Left lung (tissue), 4 donors: ENCODE measurements at regions not wholly inside any gene's neighbourhood (a gene's known extent, or its start where the extent isn't known, plus 50 kb on each side); places are given as distances from the start of the nearest gene placed in this dataset.
A peak's percentile ranks its signal among the peaks of the same experiment; 100 is the strongest.

Experiments
- ATAC-seq: fragments of 200-7000 bp; cut with Tn5 transposase; one replicate; pipeline ENCODE4 v1.9.1; 2020; ENCODE audit warnings: moderate library complexity
- DNase-seq, 4 donors: peaks; one replicate each; pipeline ENCODE4 v3.0.0-alpha.2; 2013 to 2020
- H3K27ac ChIP-seq, 2 donors: fragments of 200-600 bp; sonication (generic) in 1 of 2; one replicate each; pipeline versions ENCODE4 v1.5.0 to v1.8.0; 2020 to 2021
- H3K27me3 ChIP-seq, 2 donors: fragments of 200-600 bp; sonication (generic) in 1 of 2; one replicate each; pipeline versions ENCODE4 v1.5.0 to v1.8.0; 2020 to 2021
- H3K36me3 ChIP-seq, 2 donors: fragments of 200-600 bp; sonication (generic) in 1 of 2; one replicate each; pipeline versions ENCODE4 v1.5.0 to v1.8.0; 2020 to 2021
- H3K4me1 ChIP-seq, 2 donors: fragments of 200-600 bp; one replicate each; pipeline ENCODE4 v1.8.0; 2021
- H3K4me3 ChIP-seq, 2 donors: fragments of 200-600 bp; sonication (generic) in 1 of 2; one replicate each; pipeline versions ENCODE4 v1.5.0 to v1.8.0; 2020 to 2021; ENCODE audit warnings: mild to moderate bottlenecking in 1 of 2
- H3K9me3 ChIP-seq, 2 donors: fragments of 200-600 bp; sonication (generic) in 1 of 2; one replicate each; pipeline versions ENCODE4 v1.5.0 to v1.8.0; 2020 to 2021
- intact Hi-C, 2 donors: fragments of 100-400 bp; cut with DNase I; formaldehyde crosslinking; loops; one replicate each; pipeline versions ENCODE4 v1.11.2 to v1.14.2; 2022
- TF ChIP-seq, protein P1 (sequence below), 2 donors: fragments of 200-600 bp; sonication (generic) in 1 of 2; IDR thresholded peaks; one replicate each; pipeline versions ENCODE4 v1.5.0 to v1.8.0; 2021; ENCODE audit warnings: antibody characterized with exemption in 2 of 2
- donor health status: DM: no; HTN: yes; CAD: no.
- donor health status: DM: no; HTN: no; CAD: no.

DNA sequence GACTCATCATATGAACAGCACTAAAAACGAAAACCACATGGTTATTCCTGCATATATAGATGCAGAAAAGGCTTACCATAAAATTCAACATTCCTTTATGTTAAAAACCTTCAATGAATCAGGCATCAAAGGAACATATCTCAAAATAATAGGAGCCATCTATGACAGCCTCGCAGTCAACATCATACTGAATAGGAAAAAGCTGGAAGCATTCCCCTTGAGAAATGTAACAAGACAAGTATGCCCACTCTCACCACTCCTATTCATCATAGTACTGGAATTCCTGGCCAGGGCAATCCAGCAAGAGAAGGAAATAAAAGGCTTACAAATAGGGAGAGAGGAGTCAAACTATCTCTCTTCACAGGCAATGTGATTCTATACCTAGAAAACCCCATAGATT is 179.6 kb upstream of the HTR2A start:
- intact Hi-C loops: no loop called here
- Histone ChIP-seq H3K4me3 (no peak overlapping the region), H3K27ac (no peak overlapping the region), H3K9me3 (peaks cover 0 to 24% of the 10 kb centered on the region in 2 donors), H3K4me1 (no peaks in the 10 kb centered on the region), H3K36me3 (no peaks in the 10 kb centered on the region), H3K27me3 (no peaks in the 10 kb centered on the region)
- DNase-seq: no peak
- TF ChIP-seq, protein P1, sequence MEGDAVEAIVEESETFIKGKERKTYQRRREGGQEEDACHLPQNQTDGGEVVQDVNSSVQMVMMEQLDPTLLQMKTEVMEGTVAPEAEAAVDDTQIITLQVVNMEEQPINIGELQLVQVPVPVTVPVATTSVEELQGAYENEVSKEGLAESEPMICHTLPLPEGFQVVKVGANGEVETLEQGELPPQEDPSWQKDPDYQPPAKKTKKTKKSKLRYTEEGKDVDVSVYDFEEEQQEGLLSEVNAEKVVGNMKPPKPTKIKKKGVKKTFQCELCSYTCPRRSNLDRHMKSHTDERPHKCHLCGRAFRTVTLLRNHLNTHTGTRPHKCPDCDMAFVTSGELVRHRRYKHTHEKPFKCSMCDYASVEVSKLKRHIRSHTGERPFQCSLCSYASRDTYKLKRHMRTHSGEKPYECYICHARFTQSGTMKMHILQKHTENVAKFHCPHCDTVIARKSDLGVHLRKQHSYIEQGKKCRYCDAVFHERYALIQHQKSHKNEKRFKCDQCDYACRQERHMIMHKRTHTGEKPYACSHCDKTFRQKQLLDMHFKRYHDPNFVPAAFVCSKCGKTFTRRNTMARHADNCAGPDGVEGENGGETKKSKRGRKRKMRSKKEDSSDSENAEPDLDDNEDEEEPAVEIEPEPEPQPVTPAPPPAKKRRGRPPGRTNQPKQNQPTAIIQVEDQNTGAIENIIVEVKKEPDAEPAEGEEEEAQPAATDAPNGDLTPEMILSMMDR (IDR thresholded peaks at IDR 0.05): no peak
- no peak for ATAC-seq

DNA sequence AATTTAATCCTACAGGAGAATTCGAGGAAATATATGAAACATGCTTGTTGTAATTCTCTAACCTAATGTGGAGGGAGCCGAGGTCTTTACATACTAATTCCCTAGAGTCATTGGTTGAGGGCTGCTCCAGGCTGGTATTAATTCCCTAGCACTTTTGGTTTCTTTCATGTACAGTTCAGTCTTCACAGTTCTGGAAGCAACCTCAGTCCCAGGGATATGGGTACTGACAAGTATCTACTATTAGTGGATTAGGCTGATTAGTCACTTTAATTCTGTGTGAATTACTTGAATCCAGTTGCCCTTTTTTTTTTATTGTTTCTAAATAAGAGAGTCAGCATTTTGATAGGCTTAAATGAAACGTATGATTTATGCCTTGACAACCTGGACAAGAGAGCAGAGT is 172.3 kb upstream of the HTR2A start:
- Histone ChIP-seq H3K36me3 (no peaks in the 10 kb centered on the region), H3K4me3 (no peak overlapping the region), H3K9me3 (peaks cover 0 to 11% of the 10 kb centered on the region in 2 donors), H3K4me1 (no peaks in the 10 kb centered on the region), H3K27ac (no peak overlapping the region), H3K27me3 (no peaks in the 10 kb centered on the region)
- TF ChIP-seq, protein P1 (IDR thresholded peaks at IDR 0.05): no peak
- ATAC-seq (no peak), DNase-seq (no peak)
- intact Hi-C loops: no loop called here

DNA sequence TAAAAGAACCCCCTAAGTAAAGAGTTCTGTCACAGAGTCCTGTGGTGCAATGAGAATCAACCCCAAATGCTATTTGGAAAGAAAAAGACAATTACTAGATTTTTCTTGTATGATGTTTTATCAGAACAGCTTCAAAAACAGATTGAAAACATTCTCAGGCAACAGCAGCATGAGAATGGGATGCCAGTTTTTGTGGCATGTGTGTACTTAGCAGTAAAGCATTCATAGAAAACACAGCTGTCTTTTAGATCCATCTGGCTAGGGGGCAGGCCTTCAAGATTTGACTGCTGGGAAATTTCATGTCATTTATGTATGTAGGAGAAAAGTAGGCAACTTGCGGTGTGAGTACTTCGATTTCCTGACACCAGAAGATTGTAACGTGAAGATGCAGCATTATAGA is 170.5 kb upstream of the HTR2A start:
- intact Hi-C loops: no loop called here
- Histone ChIP-seq H3K27me3 (no peaks in the 10 kb centered on the region), H3K27ac (no peak overlapping the region), H3K4me1 (no peaks in the 10 kb centered on the region), H3K9me3 (peaks cover 0 to 14% of the 10 kb centered on the region in 2 donors), H3K36me3 (no peaks in the 10 kb centered on the region), H3K4me3 (no peak overlapping the region)
- ATAC-seq (no peak), DNase-seq (no peak)
- TF ChIP-seq, protein P1 (IDR thresholded peaks at IDR 0.05): no peak

DNA sequence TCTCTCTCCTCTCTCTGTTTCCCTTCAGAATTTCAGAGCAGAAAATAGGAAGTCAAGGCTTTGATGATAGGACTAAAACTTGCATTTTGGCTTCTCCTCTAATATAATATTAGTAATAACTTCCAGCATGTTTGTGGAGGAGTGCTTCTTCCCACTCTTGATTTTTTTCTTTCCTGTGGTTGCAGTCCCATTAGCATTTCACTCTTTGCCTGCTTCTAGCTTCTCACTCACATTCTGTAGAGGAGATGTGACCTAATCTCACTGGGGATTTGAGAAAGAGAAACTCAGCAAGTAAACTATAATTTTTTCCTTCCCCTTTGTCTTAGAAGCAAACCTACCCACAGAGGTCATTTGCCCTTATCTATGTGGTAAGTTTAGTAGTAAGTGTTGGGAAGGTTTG is 169.4 kb upstream of the HTR2A start:
- Histone ChIP-seq H3K27ac (no peak overlapping the region), H3K36me3 (no peaks in the 10 kb centered on the region), H3K9me3 (peaks cover 0 to 18% of the 10 kb centered on the region in 2 donors), H3K27me3 (no peaks in the 10 kb centered on the region), H3K4me1 (no peaks in the 10 kb centered on the region), H3K4me3 (no peak overlapping the region)
- no peak for DNase-seq
- intact Hi-C loops: no loop called here
- TF ChIP-seq, protein P1 (IDR thresholded peaks at IDR 0.05): no peak
- peak; percentile 31 for ATAC-seq

DNA sequence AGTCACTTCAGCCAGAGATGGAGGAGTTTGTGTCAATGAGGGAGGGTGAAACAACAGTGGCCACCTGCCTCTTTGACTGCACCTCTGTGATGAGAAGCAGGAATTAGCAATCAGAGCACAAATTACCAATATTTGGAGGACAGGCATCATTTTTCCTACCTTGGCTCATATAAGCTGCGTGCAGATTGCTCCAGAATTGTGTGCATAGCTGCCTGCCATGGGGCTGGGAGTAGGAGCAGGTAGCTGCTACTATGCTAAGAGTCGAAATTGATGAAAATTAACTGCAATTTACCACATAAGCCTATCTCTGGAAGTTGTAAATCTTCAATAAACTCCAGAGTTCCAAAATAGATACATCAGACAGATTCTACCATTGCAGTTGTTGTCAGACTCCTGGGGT is 167.5 kb upstream of the HTR2A start:
- DNase-seq: no peak
- H3K4me3 ChIP-seq: no peak overlapping the region
- peaks cover 0 to 30% of the 10 kb centered on the region in 2 donors for H3K9me3 ChIP-seq
- H3K27ac ChIP-seq: no peak overlapping the region
- no peak for ATAC-seq
- H3K36me3 ChIP-seq: no peaks in the 10 kb centered on the region
- intact Hi-C loops: no loop called here
- TF ChIP-seq, protein P1 (IDR thresholded peaks at IDR 0.05): no peak
- H3K4me1 ChIP-seq: no peaks in the 10 kb centered on the region
- H3K27me3 ChIP-seq: no peaks in the 10 kb centered on the region
